HG02885 (cell line): ENCODE measurements at regions not wholly inside any gene's neighbourhood (a gene's known extent, or its start where the extent isn't known, plus 50 kb on each side); places are given as distances from the start of the nearest gene placed in this dataset.

Experiments used
- ATAC-seq: cut with Tn5 transposase; IDR thresholded peaks from one replicate; pipeline ENCODE4 v1.9.1; 2021; ENCODE audit warnings: mild to moderate bottlenecking; ENCODE audit not compliant: unreplicated experiment, poor library complexity

- ATAC-seq, result no peak
These were observed 316.1 kb downstream of the AJAP1 start for GRCh38 chr1:4970532-4970931.

DNA sequence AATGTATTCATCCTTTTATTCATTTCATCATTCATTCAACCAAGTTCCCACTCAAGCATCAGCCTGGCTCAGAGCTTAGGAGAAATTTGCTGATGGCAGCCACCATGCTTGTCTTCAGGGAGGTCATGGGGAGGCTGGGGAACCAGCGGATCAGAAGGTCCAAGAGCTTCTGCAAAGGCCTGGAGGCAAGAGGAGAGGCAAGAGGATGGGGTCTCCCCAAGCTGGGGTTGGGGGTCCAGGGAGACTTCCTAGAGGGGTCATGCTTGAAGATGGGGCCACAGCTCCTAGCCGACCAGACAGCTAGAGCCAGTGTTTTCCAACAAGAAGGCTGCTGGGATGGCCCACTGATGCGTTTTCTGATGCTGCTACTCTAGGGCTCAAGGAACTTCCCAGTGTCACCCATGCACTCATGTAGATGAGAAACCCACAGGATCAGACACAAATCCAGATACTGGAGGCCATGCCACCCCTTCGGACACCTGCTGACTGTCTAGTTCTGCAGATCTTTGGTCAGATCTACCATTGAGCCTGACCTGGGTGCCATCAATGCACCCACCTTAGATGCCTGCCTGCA, 315.2 kb downstream of the AJAP1 start:
- ATAC-seq, result no peak

GRCh38 chr1:4965346-4966075, 311.1 kb downstream of the AJAP1 start:
- no peak for ATAC-seq

DNA sequence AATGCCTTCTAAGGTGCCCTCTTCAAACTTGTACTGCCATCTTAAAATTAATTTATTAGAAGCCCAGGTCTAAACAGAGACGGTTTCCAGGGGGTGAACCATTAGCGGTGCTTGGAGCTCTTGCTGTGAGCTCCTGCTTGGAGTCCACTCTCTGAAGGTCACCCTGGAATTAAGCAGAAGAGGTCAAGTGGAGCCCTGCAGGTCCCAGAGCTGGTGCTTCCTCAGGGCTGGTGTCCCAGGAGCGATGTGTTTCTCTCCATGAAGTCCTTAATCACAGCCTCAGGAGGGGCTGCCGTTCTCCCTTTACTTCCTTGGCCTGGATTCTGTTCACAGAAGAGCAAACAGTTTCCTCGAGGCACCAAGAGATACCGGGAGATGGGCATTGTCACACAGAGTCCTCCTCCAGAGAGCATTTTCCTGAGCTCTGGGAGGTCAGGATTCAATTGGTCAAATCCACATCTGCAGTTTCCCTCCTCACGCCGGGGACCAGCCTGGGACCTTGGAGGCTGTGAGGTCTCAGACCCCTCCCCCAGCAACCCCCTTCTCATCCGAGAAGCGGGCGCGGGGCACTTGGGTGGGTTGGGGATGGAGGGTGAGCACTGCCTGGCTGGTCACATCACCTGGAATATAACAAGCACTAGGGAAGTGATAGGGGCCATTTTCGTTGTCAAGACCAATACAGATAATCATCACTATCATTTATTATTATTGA, 310.4 kb downstream of the AJAP1 start:
- no peak for ATAC-seq

DNA sequence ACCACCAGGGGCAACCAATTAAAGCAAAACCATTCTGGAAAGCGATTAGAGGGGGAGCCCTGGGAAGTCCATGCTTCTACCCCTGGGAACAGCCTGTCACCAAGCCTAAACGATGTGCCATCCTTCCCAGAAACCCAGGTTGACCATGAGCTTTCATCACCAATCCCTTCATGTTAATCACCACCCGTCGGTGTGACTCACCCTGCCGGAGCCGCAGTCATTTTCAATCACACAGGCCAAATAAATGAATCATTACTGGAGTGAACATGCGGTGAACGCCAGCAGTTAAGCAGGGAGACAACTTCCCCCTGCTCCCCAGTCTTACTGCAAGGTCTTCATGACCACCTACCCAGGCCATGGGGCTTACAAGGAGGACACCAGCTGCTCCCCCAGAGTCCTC, 308.8 kb downstream of the AJAP1 start:
- no peak for ATAC-seq

- no peak for ATAC-seq
These were observed 308.4 kb downstream of the AJAP1 start for GRCh38 chr1:4962836-4963235.

DNA sequence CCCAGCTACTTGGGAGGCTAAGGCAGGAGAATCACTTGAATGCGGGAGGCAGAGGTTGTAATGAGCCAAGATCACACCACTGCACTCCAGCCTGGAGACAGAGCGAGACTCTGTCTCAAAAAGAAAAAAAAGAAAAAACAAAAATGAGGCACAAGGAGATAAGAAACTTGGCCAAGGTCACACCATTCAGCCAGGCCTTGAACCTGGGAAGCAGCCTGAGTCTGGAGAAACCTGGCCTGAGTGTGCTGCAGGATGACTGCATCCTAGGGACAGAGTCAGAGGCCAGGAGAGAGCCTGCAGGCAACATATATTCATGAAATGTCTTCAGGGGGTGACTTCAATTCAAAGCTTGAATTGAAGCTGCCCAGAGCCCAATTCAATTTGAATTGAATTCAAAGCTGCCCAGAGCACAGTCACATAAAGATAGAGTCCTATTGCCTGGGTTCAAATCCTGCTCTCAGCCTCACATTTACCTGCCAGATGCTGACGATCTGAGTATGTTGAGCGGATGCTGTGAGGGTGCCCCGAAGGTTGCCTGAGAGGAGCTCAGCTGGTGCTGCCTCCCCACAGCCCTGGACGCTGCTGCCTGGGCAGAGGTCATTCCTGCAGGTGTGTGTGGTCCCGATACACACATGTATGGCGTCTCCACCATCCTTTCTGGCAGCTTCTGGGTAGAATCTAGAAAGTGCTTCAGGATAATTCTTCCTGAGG, 307.7 kb downstream of the AJAP1 start:
- no peak for ATAC-seq

DNA sequence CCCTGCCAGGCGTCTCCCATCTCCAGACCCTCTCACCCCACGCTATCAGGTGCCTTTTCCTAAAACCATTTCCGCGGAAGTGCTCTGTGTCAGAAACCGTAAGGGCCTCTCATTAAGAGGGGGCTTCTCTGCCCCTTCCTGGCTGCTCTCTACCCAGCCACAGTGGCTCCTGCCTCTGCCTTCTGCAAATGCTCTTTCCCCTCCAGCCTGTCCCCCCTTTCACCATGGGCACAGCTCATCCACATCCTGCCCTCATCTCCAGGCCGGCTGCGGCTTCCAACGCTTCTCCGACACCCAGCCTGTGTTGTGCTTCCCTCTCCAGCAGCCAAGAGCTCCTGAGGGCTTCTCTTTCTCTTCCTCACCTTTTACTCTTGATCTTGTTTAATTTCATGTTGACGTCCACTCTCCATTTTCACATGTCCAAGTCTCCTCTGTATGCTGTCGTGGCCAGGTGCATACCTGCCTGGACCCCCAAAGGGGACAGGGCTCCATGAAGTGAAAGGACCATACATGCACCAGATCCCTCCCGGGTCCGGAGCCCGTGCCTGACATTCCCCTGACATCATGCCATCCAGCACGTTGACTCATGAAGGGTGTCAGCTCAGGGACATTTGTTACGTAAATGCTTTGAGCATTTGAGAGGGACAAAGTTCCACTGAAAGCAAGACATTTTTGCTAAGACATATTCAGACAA, 306.5 kb downstream of the AJAP1 start:
- ATAC-seq, result no peak

- no peak for ATAC-seq
These were observed 305.9 kb downstream of the AJAP1 start for GRCh38 chr1:4960336-4960735.

DNA sequence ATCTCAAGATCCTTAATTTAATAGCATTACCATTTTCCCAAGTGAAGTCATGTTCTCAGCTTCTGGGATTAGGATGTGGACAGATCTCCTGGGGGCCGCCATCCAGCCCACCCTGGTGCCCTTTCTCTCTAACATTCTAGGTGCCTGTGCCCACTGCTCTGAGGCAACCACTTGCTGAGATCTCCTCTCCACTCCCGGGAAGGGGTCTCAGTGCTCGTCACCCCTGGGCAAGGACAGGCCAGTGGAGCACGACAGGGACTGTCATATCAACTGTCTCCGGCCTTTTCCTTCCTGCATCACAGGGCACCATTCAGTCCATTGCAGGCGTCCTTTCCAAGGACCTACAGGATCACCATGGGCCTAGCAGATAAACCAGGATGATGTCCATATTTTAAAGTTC, 304.8 kb downstream of the AJAP1 start:
- no peak for ATAC-seq

GRCh38 chr1:4957027-4957426, 302.6 kb downstream of the AJAP1 start:
- ATAC-seq, result no peak

DNA sequence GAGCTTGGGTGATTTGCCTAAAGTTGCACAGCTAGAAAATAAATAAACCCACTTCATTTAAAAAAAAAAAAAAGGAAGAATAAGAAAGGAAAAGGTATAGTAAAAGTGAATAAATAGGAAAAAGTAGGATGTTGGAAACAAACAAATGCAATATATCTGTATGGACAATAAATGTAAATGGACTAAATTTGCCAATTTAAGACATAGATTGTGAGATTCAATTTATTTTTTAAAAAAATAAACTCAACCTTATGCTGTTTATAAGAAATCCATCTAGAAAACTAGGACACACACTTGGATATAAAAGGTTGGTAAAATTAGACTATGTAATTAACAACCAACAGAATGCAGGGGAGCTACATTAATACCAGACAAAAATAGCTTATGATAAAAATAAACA, 300.0 kb downstream of the AJAP1 start:
- ATAC-seq, result no peak

- no peak for ATAC-seq
These were observed 297.2 kb downstream of the AJAP1 start for GRCh38 chr1:4951601-4952000.

- ATAC-seq, result no peak
These were observed 291.9 kb downstream of the AJAP1 start for GRCh38 chr1:4946343-4946742.

DNA sequence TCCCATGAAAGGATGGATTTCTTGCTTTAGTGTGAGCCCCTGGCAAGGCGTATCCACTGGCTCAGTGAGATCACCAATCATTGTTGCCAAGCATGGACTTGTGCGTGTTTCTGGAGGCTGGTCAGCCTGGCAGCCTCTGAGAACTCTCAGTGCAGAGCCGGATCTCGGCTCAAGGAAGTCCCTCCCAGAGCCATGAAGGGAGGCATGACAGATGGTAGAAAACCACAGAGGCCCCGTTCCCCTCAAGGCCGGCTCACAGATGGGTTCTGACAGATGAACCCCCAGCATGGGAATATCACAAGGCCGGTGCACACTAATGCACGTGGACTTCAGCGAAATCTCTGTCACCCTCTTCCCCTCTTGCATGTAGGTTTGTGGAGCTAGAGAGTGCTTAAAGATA, 290.5 kb downstream of the AJAP1 start:
- no peak for ATAC-seq

- no peak for ATAC-seq
These were observed 289.7 kb downstream of the AJAP1 start for GRCh38 chr1:4944072-4944471.

- ATAC-seq, result no peak
These were observed 284.9 kb downstream of the AJAP1 start for GRCh38 chr1:4939266-4939665.

GRCh38 chr1:4937876-4938534, 283.6 kb downstream of the AJAP1 start:
- ATAC-seq, result no peak

DNA sequence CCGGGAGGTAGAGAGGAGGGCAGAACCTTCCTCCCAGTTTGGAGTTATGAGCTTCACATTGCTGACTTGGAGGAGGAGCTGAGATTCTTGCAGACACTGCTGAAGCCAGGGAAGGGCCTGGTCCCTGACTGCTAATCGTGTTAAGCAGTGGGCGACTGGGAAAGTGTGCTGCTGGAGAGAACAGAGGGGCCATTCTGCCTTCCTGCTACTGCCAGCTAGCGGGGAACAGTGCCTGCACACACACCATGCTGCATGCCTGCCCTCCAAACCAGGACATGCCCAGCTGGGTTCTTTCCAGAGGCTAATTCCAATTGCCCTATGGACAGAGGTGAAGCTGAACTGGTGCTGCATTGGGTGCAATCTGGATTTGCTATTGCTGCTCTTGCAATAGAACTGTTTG, 281.4 kb downstream of the AJAP1 start:
- ATAC-seq, result no peak

GRCh38 chr1:4933232-4933631, 278.8 kb downstream of the AJAP1 start:
- no peak for ATAC-seq
